ENCODE measurements at regions not wholly inside any gene's neighbourhood (a gene's known extent, or its start where the extent isn't known, plus 50 kb on each side); places are given as distances from the start of the nearest gene placed in this dataset.
"Not testable (repeated sequence)": the region's sequence is repeated elsewhere in the genome, so short reads cannot be mapped to it uniquely, and the experiment has no call there.

DNA sequence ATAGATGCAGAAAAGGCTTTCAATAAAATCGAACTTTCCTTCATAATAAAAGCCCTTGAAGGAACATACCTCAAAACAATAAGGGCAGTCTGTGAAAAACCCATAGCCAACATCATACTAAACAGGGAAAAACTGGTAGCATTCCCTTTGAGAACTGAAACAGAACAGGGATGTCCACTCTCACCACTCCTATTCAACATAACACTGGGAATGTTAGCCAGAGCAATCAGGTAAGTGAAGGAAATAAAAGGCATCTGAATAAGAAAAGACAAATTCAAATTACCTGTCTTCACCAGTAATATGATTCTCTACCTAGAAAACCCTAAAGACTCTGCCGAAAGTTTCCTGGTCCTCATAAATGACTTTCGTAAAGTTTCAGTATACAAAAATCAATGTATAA, 861.0 kb upstream of the VRK2 start:
- DNase-seq: no peak

DNA sequence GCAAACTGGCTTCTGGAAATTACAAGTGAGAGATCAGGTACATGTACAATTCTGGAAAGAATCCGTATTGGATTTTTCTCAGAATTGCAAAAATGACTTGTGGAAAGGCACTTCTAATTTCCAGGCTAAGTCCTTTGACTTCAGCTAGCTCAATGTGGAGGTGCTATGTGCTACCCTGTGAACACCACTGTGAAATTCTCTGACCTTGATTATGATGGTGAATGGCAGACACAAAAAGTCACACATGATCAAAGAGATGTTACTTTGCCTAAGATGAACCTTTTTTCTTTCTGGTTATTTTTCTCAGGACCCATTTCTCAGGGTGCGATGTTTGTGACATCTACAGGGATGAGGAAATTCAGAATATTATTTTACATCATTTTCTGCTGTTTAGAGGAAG, 856.6 kb upstream of the VRK2 start:
- no peak for DNase-seq

- DNase-seq: no peak
Observed at GRCh38 chr2:57199663-57200062, 846.9 kb upstream of the VRK2 start.

DNA sequence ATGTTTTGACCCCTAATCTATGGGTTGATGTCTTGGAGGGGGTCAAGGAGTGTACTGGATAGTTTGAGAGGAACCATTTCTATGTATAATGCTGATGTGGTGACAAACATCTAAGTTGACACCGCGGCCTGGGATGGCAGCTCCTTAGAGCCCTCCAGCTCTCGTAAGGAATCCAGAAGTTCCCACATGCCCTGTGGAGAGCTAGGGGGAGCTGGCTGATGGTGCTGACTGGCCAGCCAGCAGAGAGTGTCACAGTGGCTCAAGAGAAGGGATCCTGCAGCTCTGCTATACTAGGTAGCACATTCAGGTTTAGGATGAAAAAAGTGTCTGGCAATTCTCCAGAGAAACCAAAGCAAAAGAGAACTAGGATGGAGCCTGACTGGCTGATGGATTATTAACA, 842.2 kb upstream of the VRK2 start:
- no peak for DNase-seq

- DNase-seq: no peak
Observed at GRCh38 chr2:57205241-57205640, 841.4 kb upstream of the VRK2 start.

GRCh38 chr2:57207191-57207590, 839.4 kb upstream of the VRK2 start:
- no peak for DNase-seq

DNA sequence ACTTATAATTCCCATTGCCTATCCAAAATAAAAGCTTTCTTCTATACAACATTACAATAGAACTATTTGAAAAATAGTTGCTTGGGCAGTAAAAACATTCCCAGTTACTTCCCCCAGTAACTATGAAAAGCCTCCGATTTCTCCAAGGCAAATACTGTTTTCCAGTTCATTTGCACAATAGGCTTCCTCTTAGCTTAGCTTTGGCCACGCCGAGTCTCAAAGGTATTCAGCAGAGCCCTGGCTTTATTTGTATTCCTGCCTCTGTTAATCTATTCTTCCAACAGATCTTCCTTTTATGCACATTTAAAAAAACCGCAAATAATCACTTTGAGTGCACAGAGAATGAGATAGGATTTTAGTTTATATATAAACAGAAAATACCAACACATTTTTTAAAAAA, 836.8 kb upstream of the VRK2 start:
- no peak for DNase-seq

DNA sequence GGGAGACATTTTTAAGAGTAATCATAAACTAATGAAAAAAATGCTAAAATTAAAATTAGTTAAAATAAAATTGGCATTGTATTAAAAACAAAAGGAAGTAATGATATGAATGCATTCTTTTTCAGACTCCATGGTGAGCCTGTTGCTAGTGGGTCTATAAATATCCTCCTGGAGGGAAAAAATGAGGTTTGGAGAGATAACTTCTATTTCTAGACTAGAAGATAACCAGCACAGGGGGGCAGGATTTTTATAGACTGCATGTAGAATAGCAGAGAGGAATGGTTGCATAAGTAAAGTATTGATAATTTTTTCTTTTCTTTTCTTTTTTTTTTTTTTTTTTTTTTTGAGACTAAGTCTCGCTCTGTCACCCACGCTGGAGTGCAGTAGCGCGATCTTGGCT, 835.8 kb upstream of the VRK2 start:
- no peak for DNase-seq

GRCh38 chr2:57217013-57217412, 829.6 kb upstream of the VRK2 start:
- DNase-seq: no peak

DNA sequence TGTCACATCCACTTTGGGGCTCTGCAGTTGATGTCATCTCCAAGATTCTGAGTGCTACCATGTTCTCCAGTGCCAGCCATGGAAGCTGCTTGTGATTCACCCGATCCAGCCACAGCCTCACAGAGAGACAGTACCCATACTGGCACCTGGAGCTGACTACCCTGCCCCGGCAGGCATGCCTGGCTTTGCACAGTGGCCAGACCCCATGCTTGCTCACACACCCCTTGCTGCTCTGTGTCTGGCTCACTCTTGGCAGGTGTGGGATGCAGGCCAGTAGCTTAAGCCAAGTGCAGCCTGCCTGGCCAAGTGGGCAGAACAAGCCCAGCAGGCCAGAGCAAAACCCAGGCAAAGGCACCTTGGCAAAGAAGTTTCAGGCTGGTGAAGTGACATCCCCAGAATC, 828.4 kb upstream of the VRK2 start:
- no peak for DNase-seq

GRCh38 chr2:57229706-57230105, 816.9 kb upstream of the VRK2 start:
- not testable (repeated sequence) for DNase-seq

GRCh38 chr2:57232341-57232740, 814.3 kb upstream of the VRK2 start:
- not testable (repeated sequence) for DNase-seq

- not testable (repeated sequence) for DNase-seq
Observed at GRCh38 chr2:57251495-57251894, 795.1 kb upstream of the VRK2 start.

GRCh38 chr2:57276408-57276807, 770.2 kb upstream of the VRK2 start:
- not testable (repeated sequence) for DNase-seq

DNA sequence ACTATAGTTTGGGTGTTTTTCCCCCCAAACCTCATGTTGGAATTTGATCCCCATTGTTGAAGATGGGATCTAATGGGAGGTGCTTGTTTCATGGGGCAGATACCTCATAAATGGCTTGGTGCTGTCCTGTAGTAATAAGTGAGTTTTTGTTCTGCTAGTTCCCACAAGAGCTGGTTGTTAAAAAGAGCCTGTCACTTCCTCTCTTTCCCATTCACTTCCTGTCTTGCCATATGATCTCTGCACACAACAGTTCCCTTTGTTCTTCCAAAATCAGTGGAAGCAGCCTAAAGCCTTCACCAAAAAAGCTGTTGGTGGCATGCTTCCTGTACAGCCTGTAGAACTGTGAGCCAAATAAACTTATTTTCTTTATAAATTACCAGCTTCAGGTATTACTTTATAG, 768.2 kb upstream of the VRK2 start:
- no peak for DNase-seq

GRCh38 chr2:57291209-57291608, 755.4 kb upstream of the VRK2 start:
- no peak for DNase-seq

DNA sequence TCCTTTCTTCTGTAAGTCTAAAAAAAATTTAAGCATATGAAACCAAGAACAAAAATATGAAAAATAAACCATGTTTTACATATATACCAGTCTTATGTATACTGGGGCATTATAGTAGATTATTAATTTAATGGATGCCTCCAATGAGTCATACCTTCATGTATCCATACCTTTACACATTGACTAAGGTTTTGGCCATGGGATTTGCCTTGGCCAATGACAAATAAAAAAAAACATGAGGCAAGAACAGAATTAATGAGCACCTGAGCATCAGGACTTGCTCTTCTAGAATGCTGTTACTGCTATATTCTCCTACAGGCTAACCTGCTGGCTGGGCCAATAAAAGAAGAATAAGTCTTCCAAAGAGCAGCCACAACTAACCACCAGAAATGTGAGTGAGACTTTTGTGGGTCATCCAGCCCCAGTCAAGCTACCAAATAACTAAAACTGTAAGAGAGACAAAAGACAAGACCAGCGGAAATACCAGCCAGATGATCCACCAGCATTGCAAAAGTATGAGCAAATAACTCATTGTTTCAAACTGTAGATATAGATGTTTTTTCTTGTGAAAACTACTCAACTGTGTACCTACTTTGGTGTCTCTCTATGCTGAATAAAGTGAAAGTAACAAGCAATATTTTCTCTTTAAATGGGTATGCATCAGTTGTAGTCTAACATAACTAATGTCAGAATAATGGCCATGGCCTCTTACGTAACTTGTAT, 749.6 kb upstream of the VRK2 start:
- no peak for DNase-seq

DNA sequence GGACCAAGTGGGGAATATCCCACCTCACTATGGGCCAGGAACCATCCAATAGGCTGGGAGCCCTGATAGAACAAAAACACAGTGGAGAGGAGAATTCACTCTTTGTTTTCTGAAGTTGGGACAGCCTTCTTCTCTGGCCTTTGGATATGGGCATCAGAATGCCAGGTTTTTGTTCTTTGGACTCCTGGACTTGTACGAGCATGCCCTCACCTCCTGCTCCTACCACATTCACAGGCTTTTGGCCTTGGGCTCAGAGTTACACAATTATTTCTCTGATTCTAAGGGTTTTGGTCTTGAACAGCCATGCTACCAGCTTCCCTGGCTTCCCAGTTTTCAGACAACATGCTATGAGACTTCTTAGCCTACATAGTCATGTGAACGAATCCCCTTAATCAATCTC, 732.9 kb upstream of the VRK2 start:
- DNase-seq: no peak

GRCh38 chr2:57314682-57315081, 731.9 kb upstream of the VRK2 start:
- DNase-seq: no peak

DNA sequence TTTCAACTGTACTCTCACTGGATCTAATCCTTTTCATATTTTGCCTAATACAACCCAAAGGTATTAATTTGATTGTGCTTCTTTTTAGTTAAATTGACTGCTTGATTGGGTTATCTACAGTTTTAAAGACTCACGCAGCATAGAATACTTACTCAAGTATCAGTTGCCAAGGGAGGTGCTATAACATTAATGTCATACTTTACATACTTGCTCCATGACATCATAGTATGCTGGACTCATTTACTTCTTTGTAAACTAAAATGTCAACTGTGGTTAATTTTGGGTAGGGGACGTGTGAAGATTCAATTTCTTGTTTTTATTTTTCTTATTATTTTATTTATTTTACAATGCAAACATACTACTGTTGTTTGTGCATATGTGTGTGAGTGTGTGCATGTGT, 716.2 kb upstream of the VRK2 start:
- DNase-seq: no peak

DNA sequence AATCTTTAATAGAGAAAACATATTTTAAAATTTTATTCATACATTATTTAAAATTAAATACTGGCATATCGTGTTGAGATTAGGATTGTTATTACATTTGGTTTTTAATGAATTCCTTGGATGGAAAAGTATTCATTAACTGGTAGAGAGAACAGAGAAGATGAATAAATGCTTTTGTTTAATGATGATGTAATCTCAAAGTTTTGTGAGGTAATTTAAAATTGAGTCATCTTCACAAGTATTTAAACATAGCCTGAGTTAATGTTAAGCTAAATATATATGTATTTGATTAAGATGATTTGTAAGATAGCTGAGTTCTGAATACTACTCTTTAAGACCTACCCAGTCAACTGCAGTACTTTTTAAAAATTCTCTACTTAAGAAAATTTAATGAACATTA, 713.4 kb upstream of the VRK2 start:
- no peak for DNase-seq

DNA sequence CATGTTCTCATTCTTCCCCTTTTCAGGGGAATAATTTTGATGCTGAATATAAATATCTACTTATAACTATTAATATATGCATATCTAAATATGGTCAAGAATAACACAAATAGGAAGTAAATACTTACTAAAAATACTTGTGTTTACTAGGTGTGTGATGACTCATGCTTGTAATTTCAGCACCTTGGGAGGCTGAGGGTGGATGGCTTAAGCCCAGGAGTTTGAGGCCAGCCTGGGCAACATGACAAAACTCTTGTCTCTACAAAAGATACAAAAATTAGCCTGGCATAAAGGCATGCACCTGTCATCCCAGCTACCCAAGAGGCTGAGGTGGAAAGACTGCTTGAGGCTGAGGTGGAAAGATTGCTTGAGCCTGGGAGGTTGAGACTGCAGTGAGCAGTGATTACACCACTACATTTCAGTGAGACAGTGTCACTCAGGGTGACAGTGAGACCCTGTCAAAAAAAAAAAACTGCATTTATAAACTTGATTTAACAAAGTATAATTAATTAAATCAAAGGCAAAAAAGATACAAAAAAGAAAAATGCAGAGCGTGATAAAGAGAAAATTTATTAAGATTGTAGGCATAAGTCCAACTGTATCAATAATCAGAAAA, 703.1 kb upstream of the VRK2 start:
- DNase-seq: no peak

GRCh38 chr2:57368190-57368589, 678.4 kb upstream of the VRK2 start:
- DNase-seq: no peak

DNA sequence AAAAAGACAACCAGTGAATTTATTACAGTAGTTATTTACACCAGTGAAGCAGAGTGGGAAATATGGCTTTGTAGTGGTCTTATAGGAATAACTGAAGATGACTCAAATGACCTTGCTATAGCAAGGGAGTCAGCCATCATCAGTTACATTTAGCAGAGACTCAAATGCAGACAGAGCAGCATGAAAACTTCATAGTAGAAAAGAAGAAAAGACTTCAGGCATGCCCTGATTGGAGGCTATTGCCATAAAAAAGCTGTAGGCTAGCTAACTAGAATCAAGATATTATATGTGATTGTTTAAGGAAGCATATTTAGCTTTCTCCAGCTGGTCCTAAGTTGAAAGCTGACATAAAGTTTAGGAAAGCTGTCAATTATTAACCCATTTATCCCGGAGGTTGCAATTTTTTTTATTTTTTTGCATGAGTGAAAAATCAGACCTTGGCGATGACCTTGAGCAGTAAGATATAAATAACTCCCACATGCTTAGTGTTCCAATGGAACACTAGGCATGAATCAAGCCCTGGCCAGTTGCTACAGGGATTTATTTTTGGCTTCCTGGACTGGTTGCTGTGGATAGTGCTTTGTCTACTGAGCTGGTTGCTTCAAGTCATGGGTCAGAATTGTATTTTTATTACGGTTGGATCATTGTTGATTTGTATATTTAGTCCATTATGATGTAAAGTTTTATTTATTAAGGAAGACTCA, 675.6 kb upstream of the VRK2 start:
- DNase-seq: no peak

All from right forelimb (tissue), 1 donor.